ENCODE measurements at regions not wholly inside any gene's neighbourhood (a gene's known extent, or its start where the extent isn't known, plus 50 kb on each side); places are given as distances from the start of the nearest gene placed in this dataset.
A peak's percentile ranks its signal among the peaks of the same experiment; 100 is the strongest.
"Not testable (repeated sequence)": the region's sequence is repeated elsewhere in the genome, so short reads cannot be mapped to it uniquely, and the experiment has no call there.

GRCh38 chr9:32069969-32070368 is 314.5 kb upstream of the ACO1 start:
- no peak overlapping the region for H3K4me3 ChIP-seq (ENCODE audit: insufficient read length, low read depth)
- DNase-seq (ENCODE audit: low read depth, low spot score) = no peak
- H3K36me3 ChIP-seq (ENCODE audit: insufficient read depth, insufficient read length, low read length) = no peaks in the 10 kb centered on the region
- no peaks in the 10 kb centered on the region for H3K27me3 ChIP-seq (ENCODE audit: insufficient read depth, insufficient read length)
- H3K9me3 ChIP-seq (ENCODE audit: insufficient read depth, low read length) = no peaks in the 10 kb centered on the region
- no peaks in the 10 kb centered on the region for H3K4me1 ChIP-seq (ENCODE audit: insufficient read depth, insufficient read length)
- no peak for TF ChIP-seq ZNF274 (IDR thresholded peaks at IDR 0.05; ENCODE audit: low read depth, low read length)
- TF ChIP-seq YY1 (IDR thresholded peaks at IDR 0.05; ENCODE audit: insufficient read depth, insufficient read length) = no peak
- TF ChIP-seq SUZ12 (IDR thresholded peaks at IDR 0.05; ENCODE audit: extremely low read depth, insufficient read depth, insufficient read length) = no peak
- no peak overlapping the region for H3K9ac ChIP-seq (ENCODE audit: insufficient read length, low read depth)

GRCh38 chr9:32072570-32072969 is 311.9 kb upstream of the ACO1 start:
- Histone ChIP-seq H3K4me3 (ENCODE audit: insufficient read length, low read depth) (no peak overlapping the region), H3K4me1 (ENCODE audit: insufficient read depth, insufficient read length) (no peaks in the 10 kb centered on the region), H3K27me3 (ENCODE audit: insufficient read depth, insufficient read length) (no peaks in the 10 kb centered on the region), H3K36me3 (ENCODE audit: insufficient read depth, insufficient read length, low read length) (no peaks in the 10 kb centered on the region), H3K9ac (ENCODE audit: insufficient read length, low read depth) (no peak overlapping the region), H3K9me3 (ENCODE audit: insufficient read depth, low read length) (no peaks in the 10 kb centered on the region; the same call in 1 of the 2 replicates)
- no peak for DNase-seq (ENCODE audit: low read depth, low spot score)
- no peak for TF ChIP-seq SUZ12 (IDR thresholded peaks at IDR 0.05; ENCODE audit: extremely low read depth, insufficient read depth, insufficient read length)
- no peak for TF ChIP-seq YY1 (IDR thresholded peaks at IDR 0.05; ENCODE audit: insufficient read depth, insufficient read length)

- TF ChIP-seq ZNF274 (IDR thresholded peaks at IDR 0.05; ENCODE audit: low read depth, low read length) (no peak), SUZ12 (IDR thresholded peaks at IDR 0.05; ENCODE audit: extremely low read depth, insufficient read depth, insufficient read length) (no peak), YY1 (IDR thresholded peaks at IDR 0.05; ENCODE audit: insufficient read depth, insufficient read length) (no peak)
- no peak for DNase-seq (ENCODE audit: low read depth, low spot score)
- H3K9me3 ChIP-seq (ENCODE audit: insufficient read depth, low read length) = no peaks in the 10 kb centered on the region
- H3K9ac ChIP-seq (ENCODE audit: insufficient read length, low read depth) = no peak overlapping the region
- no peaks in the 10 kb centered on the region for H3K36me3 ChIP-seq (ENCODE audit: insufficient read depth, insufficient read length, low read length)
- H3K4me3 ChIP-seq (ENCODE audit: insufficient read length, low read depth) = no peak overlapping the region
- H3K27me3 ChIP-seq (ENCODE audit: insufficient read depth, insufficient read length) = no peaks in the 10 kb centered on the region
- no peaks in the 10 kb centered on the region for H3K4me1 ChIP-seq (ENCODE audit: insufficient read depth, insufficient read length)
Measured at GRCh38 chr9:32092031-32092430, 292.4 kb upstream of the ACO1 start.

- Histone ChIP-seq H3K9ac (ENCODE audit: insufficient read length, low read depth) (no peak overlapping the region), H3K4me3 (ENCODE audit: insufficient read length, low read depth) (no peak overlapping the region), H3K4me1 (ENCODE audit: insufficient read depth, insufficient read length) (no peaks in the 10 kb centered on the region), H3K9me3 (ENCODE audit: insufficient read depth, low read length) (no peaks in the 10 kb centered on the region), H3K36me3 (ENCODE audit: insufficient read depth, insufficient read length, low read length) (no peaks in the 10 kb centered on the region), H3K27me3 (ENCODE audit: insufficient read depth, insufficient read length) (no peaks in the 10 kb centered on the region)
- no peak for DNase-seq (ENCODE audit: low read depth, low spot score)
- no peak for TF ChIP-seq YY1 (IDR thresholded peaks at IDR 0.05; ENCODE audit: insufficient read depth, insufficient read length)
- no peak for TF ChIP-seq SUZ12 (IDR thresholded peaks at IDR 0.05; ENCODE audit: extremely low read depth, insufficient read depth, insufficient read length)
- TF ChIP-seq ZNF274 (IDR thresholded peaks at IDR 0.05; ENCODE audit: low read depth, low read length) = no peak
Measured at GRCh38 chr9:32117291-32117690, 267.2 kb upstream of the ACO1 start.

GRCh38 chr9:32128546-32128945 is 255.9 kb upstream of the ACO1 start:
- no peak overlapping the region for H3K9ac ChIP-seq (ENCODE audit: insufficient read length, low read depth)
- H3K9me3 ChIP-seq (ENCODE audit: insufficient read depth, low read length) = no peaks in the 10 kb centered on the region
- no peak for TF ChIP-seq SUZ12 (IDR thresholded peaks at IDR 0.05; ENCODE audit: extremely low read depth, insufficient read depth, insufficient read length)
- no peak for TF ChIP-seq YY1 (IDR thresholded peaks at IDR 0.05; ENCODE audit: insufficient read depth, insufficient read length)
- no peak for TF ChIP-seq ZNF274 (IDR thresholded peaks at IDR 0.05; ENCODE audit: low read depth, low read length)
- H3K36me3 ChIP-seq (ENCODE audit: insufficient read depth, insufficient read length, low read length) = no peaks in the 10 kb centered on the region
- H3K4me1 ChIP-seq (ENCODE audit: insufficient read depth, insufficient read length) = peaks cover 8% of the 10 kb centered on the region
- H3K4me3 ChIP-seq (ENCODE audit: insufficient read length, low read depth) = no peak overlapping the region
- no peaks in the 10 kb centered on the region for H3K27me3 ChIP-seq (ENCODE audit: insufficient read depth, insufficient read length)
- peak; percentile 27 for DNase-seq (ENCODE audit: low read depth, low spot score)

- H3K36me3 ChIP-seq (ENCODE audit: insufficient read depth, insufficient read length, low read length); H3K4me3 ChIP-seq (ENCODE audit: insufficient read length, low read depth); H3K9ac ChIP-seq (ENCODE audit: insufficient read length, low read depth); H3K9me3 ChIP-seq (ENCODE audit: insufficient read depth, low read length); H3K27me3 ChIP-seq (ENCODE audit: insufficient read depth, insufficient read length); H3K4me1 ChIP-seq (ENCODE audit: insufficient read depth, insufficient read length); DNase-seq (ENCODE audit: low read depth, low spot score): not testable (repeated sequence)
Measured at GRCh38 chr9:32130709-32131108, 253.7 kb upstream of the ACO1 start.

GRCh38 chr9:32136700-32137339 is 247.6 kb upstream of the ACO1 start:
- no peak overlapping the region for H3K4me3 ChIP-seq (ENCODE audit: insufficient read length, low read depth)
- H3K36me3 ChIP-seq (ENCODE audit: insufficient read depth, insufficient read length, low read length) = no peaks in the 10 kb centered on the region
- no peaks in the 10 kb centered on the region for H3K27me3 ChIP-seq (ENCODE audit: insufficient read depth, insufficient read length)
- no peaks in the 10 kb centered on the region for H3K9me3 ChIP-seq (ENCODE audit: insufficient read depth, low read length)
- no peak overlapping the region for H3K9ac ChIP-seq (ENCODE audit: insufficient read length, low read depth)
- H3K4me1 ChIP-seq (ENCODE audit: insufficient read depth, insufficient read length) = no peaks in the 10 kb centered on the region
- DNase-seq (ENCODE audit: low read depth, low spot score) = no peak
- TF ChIP-seq ZNF274 (IDR thresholded peaks at IDR 0.05; ENCODE audit: low read depth, low read length) = no peak
- no peak for TF ChIP-seq SUZ12 (IDR thresholded peaks at IDR 0.05; ENCODE audit: extremely low read depth, insufficient read depth, insufficient read length)
- no peak for TF ChIP-seq YY1 (IDR thresholded peaks at IDR 0.05; ENCODE audit: insufficient read depth, insufficient read length)

Data from NT2/D1 (cell line).